LNCAP (cell line): ENCODE measurements at regions not wholly inside any gene's neighbourhood (a gene's known extent, or its start where the extent isn't known, plus 50 kb on each side); places are given as distances from the start of the nearest gene placed in this dataset.
A peak's percentile ranks its signal among the peaks of the same experiment; 100 is the strongest.

ENCODE experiments used
- TF ChIP-seq, protein P1 (sequence below): fragments of 450-650 bp; IDR thresholded peaks from 2 replicates; pipeline ENCODE4 v1.5.1; 2017; ENCODE audit warnings: mild to moderate bottlenecking

DNA sequence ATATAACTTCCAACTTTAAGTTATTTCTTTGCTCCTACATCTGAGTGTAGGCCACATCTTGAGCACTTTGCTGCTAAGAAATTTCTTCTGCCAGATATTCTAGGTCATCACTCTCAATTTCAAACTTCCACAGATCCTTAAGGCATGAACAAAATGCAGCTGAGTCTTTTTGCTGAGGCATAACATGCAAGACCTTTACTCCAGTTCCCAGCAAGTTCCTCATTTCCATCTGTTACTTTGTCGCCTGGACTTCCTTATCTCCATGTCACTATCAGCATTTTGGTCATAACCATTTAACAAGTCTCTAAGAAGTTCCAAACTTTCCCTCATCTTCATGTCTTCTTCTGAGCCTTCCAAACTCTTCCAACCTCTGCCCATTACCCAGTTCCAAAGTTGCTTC is 1077.3 kb upstream of the TMEFF2 start:
- TF ChIP-seq, protein P1, sequence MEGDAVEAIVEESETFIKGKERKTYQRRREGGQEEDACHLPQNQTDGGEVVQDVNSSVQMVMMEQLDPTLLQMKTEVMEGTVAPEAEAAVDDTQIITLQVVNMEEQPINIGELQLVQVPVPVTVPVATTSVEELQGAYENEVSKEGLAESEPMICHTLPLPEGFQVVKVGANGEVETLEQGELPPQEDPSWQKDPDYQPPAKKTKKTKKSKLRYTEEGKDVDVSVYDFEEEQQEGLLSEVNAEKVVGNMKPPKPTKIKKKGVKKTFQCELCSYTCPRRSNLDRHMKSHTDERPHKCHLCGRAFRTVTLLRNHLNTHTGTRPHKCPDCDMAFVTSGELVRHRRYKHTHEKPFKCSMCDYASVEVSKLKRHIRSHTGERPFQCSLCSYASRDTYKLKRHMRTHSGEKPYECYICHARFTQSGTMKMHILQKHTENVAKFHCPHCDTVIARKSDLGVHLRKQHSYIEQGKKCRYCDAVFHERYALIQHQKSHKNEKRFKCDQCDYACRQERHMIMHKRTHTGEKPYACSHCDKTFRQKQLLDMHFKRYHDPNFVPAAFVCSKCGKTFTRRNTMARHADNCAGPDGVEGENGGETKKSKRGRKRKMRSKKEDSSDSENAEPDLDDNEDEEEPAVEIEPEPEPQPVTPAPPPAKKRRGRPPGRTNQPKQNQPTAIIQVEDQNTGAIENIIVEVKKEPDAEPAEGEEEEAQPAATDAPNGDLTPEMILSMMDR: no peak

DNA sequence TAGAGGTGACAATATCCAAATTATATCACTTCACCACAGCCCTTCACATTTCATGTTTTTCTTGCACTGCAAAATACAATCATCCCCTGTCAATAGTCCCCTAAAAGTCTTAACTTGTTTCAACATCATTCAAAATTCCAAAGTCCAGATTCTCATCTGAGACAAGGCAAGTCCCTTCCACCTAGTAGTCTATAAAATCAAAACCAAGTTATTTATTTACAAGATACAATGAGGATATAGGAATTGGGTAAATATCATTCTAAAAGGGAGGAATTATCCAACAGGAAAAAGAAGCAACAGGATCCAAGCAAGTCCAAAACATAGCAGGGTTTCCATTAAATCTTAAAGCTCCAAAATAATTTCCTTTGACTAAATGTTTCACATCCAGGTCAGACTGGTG is 1076.1 kb upstream of the TMEFF2 start:
- TF ChIP-seq, protein P1: no peak

- TF ChIP-seq, protein P1: no peak
These were observed 1072.8 kb upstream of the TMEFF2 start for GRCh38 chr2:193267496-193268002.

DNA sequence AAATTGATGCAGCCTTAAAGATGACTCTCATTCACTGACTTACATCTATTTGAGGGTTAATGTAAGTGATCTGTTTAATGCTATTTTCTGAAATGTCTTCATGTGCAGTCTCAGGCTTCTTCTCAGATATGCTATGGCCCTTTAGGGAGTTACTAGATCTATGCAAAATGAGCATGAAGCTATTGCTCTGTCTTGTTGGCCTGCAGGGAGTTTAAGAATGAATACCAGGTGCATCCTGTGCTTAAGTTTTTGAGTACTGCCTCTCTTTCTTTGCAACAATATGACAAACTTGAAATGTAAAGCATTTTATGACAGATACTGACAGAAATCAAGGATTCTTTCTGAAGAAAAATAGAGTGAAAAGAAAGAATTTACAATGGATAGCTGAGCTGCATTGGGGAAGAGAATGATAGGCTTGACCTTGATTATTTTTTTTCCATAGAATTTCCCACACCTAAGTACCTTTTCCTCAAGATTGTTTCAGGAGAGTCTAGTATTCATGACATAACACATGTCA is 1058.3 kb upstream of the TMEFF2 start:
- TF ChIP-seq, protein P1: no peak

DNA sequence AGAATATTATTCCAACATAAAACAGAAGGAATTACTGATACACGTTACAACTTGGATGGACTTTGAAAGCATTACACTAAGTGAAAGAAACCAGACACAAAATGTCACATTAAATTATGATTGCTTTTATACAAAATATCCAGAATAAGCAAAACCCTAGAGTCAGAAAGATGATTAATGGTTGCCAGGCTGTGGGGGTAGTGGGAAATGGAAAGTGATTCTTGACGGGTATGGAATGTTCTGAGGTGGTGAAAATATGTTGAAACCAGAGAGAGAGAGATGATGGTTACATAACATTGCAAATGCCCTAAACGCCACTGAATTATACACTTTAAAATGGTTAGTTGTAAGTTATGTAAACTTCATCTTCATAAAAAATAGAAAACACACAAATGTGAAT is 1057.2 kb upstream of the TMEFF2 start:
- TF ChIP-seq, protein P1: no peak

- TF ChIP-seq, protein P1: no peak
These were observed 1055.7 kb upstream of the TMEFF2 start for GRCh38 chr2:193250389-193250788.

- TF ChIP-seq, protein P1: peak; percentile 29; the same call in 1 of the 2 replicates
These were observed 1046.0 kb upstream of the TMEFF2 start for GRCh38 chr2:193240752-193241151.

DNA sequence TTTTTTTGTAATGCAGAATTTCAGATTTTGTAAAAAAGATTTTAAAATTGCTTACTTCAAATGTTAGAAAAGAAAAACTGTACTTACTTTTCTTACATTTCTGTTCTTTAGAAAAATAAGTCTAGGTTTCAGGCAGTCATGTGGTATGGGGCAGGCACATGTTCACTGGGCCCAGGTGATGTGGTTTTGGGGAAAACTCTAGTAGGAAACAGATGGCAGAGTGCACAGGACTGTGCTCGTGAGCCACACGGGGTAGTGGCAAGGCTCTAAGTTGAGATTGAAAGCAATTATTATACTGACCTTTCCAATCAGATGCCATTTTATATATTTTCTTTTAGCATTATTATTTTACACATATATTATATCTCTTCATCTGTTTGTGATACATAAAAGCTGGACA is 1036.9 kb upstream of the TMEFF2 start:
- TF ChIP-seq, protein P1: no peak
